ENCODE measurements at regions not wholly inside any gene's neighbourhood (a gene's known extent, or its start where the extent isn't known, plus 50 kb on each side); places are given as distances from the start of the nearest gene placed in this dataset.

GRCh38 chrX:13223868-13224567 is 95.8 kb downstream of the ATXN3L start:
- Histone ChIP-seq H3K27ac (no peak overlapping the region), H3K4me1 (no peaks in the 10 kb centered on the region), H3K36me3 (no peaks in the 10 kb centered on the region), H3K4me3 (no peak overlapping the region), H3K27me3 (peaks cover 0 to 34% of the 10 kb centered on the region in 2 donors), H3K9me3 (no peaks in the 10 kb centered on the region)
- DNase-seq (ENCODE audit: low spot score in 2 of 2): peak in 1 of 2 donors; percentile 19
- TF ChIP-seq POLR2AphosphoS5 (IDR thresholded peaks at IDR 0.05): peak in 1 of 3 donors; percentile 21
- TF ChIP-seq POLR2A (IDR thresholded peaks at IDR 0.05): no peak
- intact Hi-C loops (cut with DNase I; ENCODE audit: low total_unique reads): no loop called here

- Histone ChIP-seq H3K27me3 (peaks cover 0 to 28% of the 10 kb centered on the region in 2 donors), H3K27ac (no peak overlapping the region), H3K9me3 (no peaks in the 10 kb centered on the region), H3K4me1 (no peaks in the 10 kb centered on the region), H3K36me3 (no peaks in the 10 kb centered on the region), H3K4me3 (no peak overlapping the region)
- intact Hi-C loops (cut with DNase I; ENCODE audit: low total_unique reads): no loop called here
- TF ChIP-seq CTCF (IDR thresholded peaks at IDR 0.05) (no peak), POLR2AphosphoS5 (IDR thresholded peaks at IDR 0.05) (no peak), POLR2A (IDR thresholded peaks at IDR 0.05) (no peak)
- DNase-seq (ENCODE audit: low spot score in 2 of 2): no peak
Observed at GRCh38 chrX:13220916-13221315, 98.9 kb downstream of the ATXN3L start.

- Histone ChIP-seq H3K9me3 (no peaks in the 10 kb centered on the region), H3K4me1 (no peaks in the 10 kb centered on the region), H3K36me3 (no peaks in the 10 kb centered on the region), H3K27ac (no peak overlapping the region), H3K27me3 (peaks cover 0 to 28% of the 10 kb centered on the region in 2 donors), H3K4me3 (no peak overlapping the region)
- TF ChIP-seq CTCF (IDR thresholded peaks at IDR 0.05) (no peak), POLR2AphosphoS5 (IDR thresholded peaks at IDR 0.05) (no peak), POLR2A (IDR thresholded peaks at IDR 0.05) (no peak)
- no peak for DNase-seq (ENCODE audit: low spot score in 2 of 2)
- intact Hi-C loops (cut with DNase I; ENCODE audit: low total_unique reads): loop anchor here (2.0 kb wide), 1 partner anchor 13 kb away; no protein-coding TSS in a partner anchor
Observed at GRCh38 chrX:13219991-13220764, 99.7 kb downstream of the ATXN3L start.

- no peaks in the 10 kb centered on the region for H3K4me1 ChIP-seq
- H3K9me3 ChIP-seq: no peaks in the 10 kb centered on the region
- no peaks in the 10 kb centered on the region for H3K36me3 ChIP-seq
- intact Hi-C loops (cut with DNase I; ENCODE audit: low total_unique reads): loop anchor here (2.0 kb wide), 1 partner anchor 14 kb away; no protein-coding TSS in a partner anchor
- DNase-seq (ENCODE audit: low spot score in 2 of 2): no peak
- H3K27ac ChIP-seq: no peak overlapping the region
- peaks cover 0 to 28% of the 10 kb centered on the region in 2 donors for H3K27me3 ChIP-seq
- TF ChIP-seq CTCF (IDR thresholded peaks at IDR 0.05): no peak
- no peak for TF ChIP-seq POLR2A (IDR thresholded peaks at IDR 0.05)
- TF ChIP-seq POLR2AphosphoS5 (IDR thresholded peaks at IDR 0.05): no peak
- no peak overlapping the region for H3K4me3 ChIP-seq
Observed at GRCh38 chrX:13218758-13219157, 101.1 kb downstream of the ATXN3L start.

- DNase-seq (ENCODE audit: low spot score in 2 of 2): no peak
Observed at GRCh38 chrX:13216139-13216538, 103.7 kb downstream of the ATXN3L start.

More at GRCh38 chrX:13216139-13216538, 103.7 kb downstream of the ATXN3L start:
- Histone ChIP-seq H3K9me3 (no peaks in the 10 kb centered on the region), H3K27me3 (peaks cover 0 to 9% of the 10 kb centered on the region in 2 donors), H3K4me3 (peak overlapping the region in 1 of 3 donors; percentile 11), H3K27ac (peak overlapping the region in 1 of 2 donors; percentile 32), H3K4me1 (no peaks in the 10 kb centered on the region), H3K36me3 (no peaks in the 10 kb centered on the region)
- intact Hi-C loops (cut with DNase I; ENCODE audit: low total_unique reads): no loop called here
- TF ChIP-seq POLR2AphosphoS5 (IDR thresholded peaks at IDR 0.05) (no peak), CTCF (IDR thresholded peaks at IDR 0.05) (no peak), POLR2A (IDR thresholded peaks at IDR 0.05) (no peak)
